ENCODE measurements at regions not wholly inside any gene's neighbourhood (a gene's known extent, or its start where the extent isn't known, plus 50 kb on each side); places are given as distances from the start of the nearest gene placed in this dataset.

GRCh38 chr20:11453430-11453829 is 464.3 kb upstream of the BTBD3 start:
- intact Hi-C loops (cut with DNase I) = no loop called here
- no peak for ATAC-seq
- DNase-seq = no peak
- Histone ChIP-seq H3K27ac (no peak overlapping the region), H3K9me3 (no peaks in the 10 kb centered on the region), H3K4me3 (no peak overlapping the region), H3K4me1 (peaks cover 0 to 4% of the 10 kb centered on the region in 2 donors), H3K36me3 (no peaks in the 10 kb centered on the region), H3K27me3 (no peaks in the 10 kb centered on the region)
- TF ChIP-seq CTCF (IDR thresholded peaks at IDR 0.05) = no peak

GRCh38 chr20:11454966-11455799 is 462.5 kb upstream of the BTBD3 start:
- Histone ChIP-seq H3K27me3 (no peaks in the 10 kb centered on the region), H3K9me3 (no peaks in the 10 kb centered on the region), H3K4me3 (no peak overlapping the region), H3K36me3 (no peaks in the 10 kb centered on the region), H3K27ac (no peak overlapping the region), H3K4me1 (peaks cover 0 to 4% of the 10 kb centered on the region in 2 donors)
- intact Hi-C loops (cut with DNase I) = no loop called here
- ATAC-seq = no peak
- TF ChIP-seq CTCF (IDR thresholded peaks at IDR 0.05) = no peak
- no peak for DNase-seq

GRCh38 chr20:11457488-11457887 is 460.2 kb upstream of the BTBD3 start:
- DNase-seq (no peak), ATAC-seq (no peak)
- Histone ChIP-seq H3K27ac (no peak overlapping the region), H3K4me3 (no peak overlapping the region), H3K36me3 (no peaks in the 10 kb centered on the region), H3K27me3 (no peaks in the 10 kb centered on the region), H3K4me1 (peaks cover 0 to 4% of the 10 kb centered on the region in 2 donors), H3K9me3 (no peaks in the 10 kb centered on the region)
- intact Hi-C loops (cut with DNase I) = no loop called here
- no peak for TF ChIP-seq CTCF (IDR thresholded peaks at IDR 0.05)

- Histone ChIP-seq H3K4me1 (no peaks in the 10 kb centered on the region), H3K9me3 (no peaks in the 10 kb centered on the region), H3K27me3 (no peaks in the 10 kb centered on the region), H3K4me3 (no peak overlapping the region), H3K27ac (no peak overlapping the region), H3K36me3 (no peaks in the 10 kb centered on the region)
- intact Hi-C loops (cut with DNase I) = no loop called here
- ATAC-seq (no peak), DNase-seq (no peak)
- no peak for TF ChIP-seq CTCF (IDR thresholded peaks at IDR 0.05)
These were observed 458.4 kb upstream of the BTBD3 start for GRCh38 chr20:11459090-11459890.

- DNase-seq (no peak), ATAC-seq (no peak)
- intact Hi-C loops (cut with DNase I) = no loop called here
- no peak for TF ChIP-seq CTCF (IDR thresholded peaks at IDR 0.05)
- H3K4me1 ChIP-seq = no peaks in the 10 kb centered on the region
- H3K4me3 ChIP-seq = no peak overlapping the region
- H3K9me3 ChIP-seq = no peaks in the 10 kb centered on the region
- H3K27me3 ChIP-seq = no peaks in the 10 kb centered on the region
- no peaks in the 10 kb centered on the region for H3K36me3 ChIP-seq
- H3K27ac ChIP-seq = no peak overlapping the region
These were observed 450.3 kb upstream of the BTBD3 start for GRCh38 chr20:11467436-11467835.
